ENCODE measurements at regions not wholly inside any gene's neighbourhood (a gene's known extent, or its start where the extent isn't known, plus 50 kb on each side); places are given as distances from the start of the nearest gene placed in this dataset.
"Not testable (repeated sequence)": the region's sequence is repeated elsewhere in the genome, so short reads cannot be mapped to it uniquely, and the experiment has no call there.

DNA sequence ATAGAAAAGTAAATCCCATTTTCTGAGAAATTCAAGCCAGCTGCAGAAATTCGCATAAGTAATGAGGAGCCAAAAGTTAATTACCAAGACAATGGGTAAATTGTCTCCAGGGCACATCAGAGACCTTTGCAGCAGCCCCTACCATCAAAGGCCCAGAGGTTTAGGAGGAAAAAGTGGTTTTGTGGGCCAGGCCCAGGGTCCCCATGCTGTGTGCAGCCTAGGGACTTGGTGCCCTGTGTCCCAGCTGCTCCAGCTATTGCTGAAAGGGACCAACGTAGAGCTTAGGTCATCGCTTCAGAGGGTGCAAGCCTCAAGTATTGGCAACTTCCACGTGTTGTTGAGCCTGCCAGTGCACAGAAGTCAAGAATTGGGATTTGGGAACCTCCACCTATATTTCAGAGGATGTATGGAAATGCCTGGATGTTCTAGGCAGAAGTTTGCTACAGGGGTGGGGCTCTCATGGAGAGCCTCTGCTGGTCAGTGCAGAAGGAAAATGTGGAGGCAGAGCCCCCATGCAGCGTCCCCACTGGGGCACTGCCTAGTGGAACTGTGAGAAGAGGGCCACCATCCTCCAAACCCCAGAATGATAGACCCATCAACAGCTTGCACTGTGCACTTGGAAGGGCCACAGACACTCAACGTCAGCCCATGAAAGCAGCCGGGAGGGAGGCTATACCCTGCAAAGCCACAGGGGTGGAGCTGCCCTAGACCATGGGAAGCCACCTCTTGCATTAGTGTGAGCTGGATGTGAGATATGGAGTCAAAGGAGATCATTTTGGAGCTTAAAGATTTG lies 731.3 kb upstream of the GRAMD2B start:
- H3K4me3 ChIP-seq (ENCODE audit: low read depth in 2 of 2, low read length in 2 of 2); POLR2A ChIA-PET; in situ Hi-C loops (cut with HindIII; ENCODE audit: low pct_unique_long_range_greater_than_20kb, low sequenced_read_pairs); CTCF ChIA-PET; H3K36me3 ChIP-seq (ENCODE audit: control insufficient read depth, insufficient read depth, low read length); DNase-seq (ENCODE audit: low read depth, low spot score); ATAC-seq; H3K27me3 ChIP-seq (ENCODE audit: control insufficient read depth, insufficient read depth, low read length); BruUV-seq (replicated peaks): not testable (repeated sequence)
- H3K9me3 ChIP-seq (ENCODE audit: control insufficient read depth, insufficient read depth, low read depth, low read length): peaks cover 12% of the 10 kb centered on the region; the same call in 1 of the 2 replicates
- peak overlapping the region; percentile 54; the same call in 1 of the 2 replicates for H3K27ac ChIP-seq (ENCODE audit: low read length)
- intact Hi-C loops (cut with micrococcal nuclease; ENCODE audit: unreplicated experiment): loop anchor here (10.0 kb wide), 2 partner anchors 143 to 277 kb away; no protein-coding TSS in a partner anchor
- peaks cover 12% of the 10 kb centered on the region for H3K4me1 ChIP-seq (ENCODE audit: control insufficient read depth, insufficient read depth, low read length)

DNA sequence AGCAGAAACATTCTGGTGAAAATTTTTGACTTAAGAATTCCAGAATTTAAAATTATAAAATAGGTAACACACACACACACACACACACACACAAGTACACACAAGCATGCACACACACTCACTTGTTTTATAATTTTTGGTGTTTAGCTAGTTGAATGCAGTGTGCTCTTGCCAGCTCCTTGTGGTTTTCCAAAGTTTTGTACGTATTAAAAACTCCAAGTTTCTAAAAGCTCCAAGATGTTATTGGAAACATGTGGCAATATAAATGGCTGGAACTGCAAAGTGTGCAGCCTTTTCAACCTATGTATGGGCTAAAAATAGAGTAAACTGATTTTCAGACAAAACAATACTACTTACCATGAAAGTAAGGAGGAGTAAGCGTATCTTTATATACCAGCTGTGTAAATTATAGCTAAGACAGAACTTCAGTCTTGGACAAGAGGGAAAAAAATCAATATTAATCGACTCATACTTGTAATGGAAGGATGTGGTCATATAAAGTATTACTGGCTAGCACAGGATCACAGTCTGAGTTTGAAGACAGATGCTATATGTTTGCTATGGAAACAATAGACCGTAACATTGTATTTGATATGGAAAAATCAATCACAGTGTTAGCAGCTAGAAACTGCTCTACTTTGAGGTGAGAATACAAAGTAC lies 727.1 kb upstream of the GRAMD2B start:
- no peaks in the 10 kb centered on the region for H3K27me3 ChIP-seq (ENCODE audit: control insufficient read depth, insufficient read depth, low read length)
- DNase-seq (ENCODE audit: low read depth, low spot score) (no peak), ATAC-seq (peak; percentile 71)
- no TSS peak for BruUV-seq (replicated peaks)
- peaks cover 33% of the 10 kb centered on the region for H3K4me1 ChIP-seq (ENCODE audit: control insufficient read depth, insufficient read depth, low read length)
- no peaks in the 10 kb centered on the region; the same call in 1 of the 2 replicates for H3K9me3 ChIP-seq (ENCODE audit: control insufficient read depth, insufficient read depth, low read depth, low read length)
- POLR2A ChIA-PET: interaction anchor here (0.6 kb wide), 2 partner anchors 285 to 968 kb away, joined by 3 to 14 read pairs; no protein-coding TSS in a partner anchor
- peak overlapping the region; percentile 93 for H3K27ac ChIP-seq (ENCODE audit: low read length)
- in situ Hi-C loops (cut with HindIII; ENCODE audit: low pct_unique_long_range_greater_than_20kb, low sequenced_read_pairs): no loop called here
- intact Hi-C loops (cut with micrococcal nuclease; ENCODE audit: unreplicated experiment): loop anchor here (2.0 to 10.0 kb wide), 3 partner anchors 139 to 281 kb away; no protein-coding TSS in a partner anchor
- TF ChIP-seq POLR2AphosphoS5 (IDR thresholded peaks at IDR 0.05; ENCODE audit: low read depth, low read length) (no peak), TCF7L2 (IDR thresholded peaks at IDR 0.05; ENCODE audit: low read depth, low read length) (peak; percentile 88)
- TF ChIP-seq, protein P1, sequence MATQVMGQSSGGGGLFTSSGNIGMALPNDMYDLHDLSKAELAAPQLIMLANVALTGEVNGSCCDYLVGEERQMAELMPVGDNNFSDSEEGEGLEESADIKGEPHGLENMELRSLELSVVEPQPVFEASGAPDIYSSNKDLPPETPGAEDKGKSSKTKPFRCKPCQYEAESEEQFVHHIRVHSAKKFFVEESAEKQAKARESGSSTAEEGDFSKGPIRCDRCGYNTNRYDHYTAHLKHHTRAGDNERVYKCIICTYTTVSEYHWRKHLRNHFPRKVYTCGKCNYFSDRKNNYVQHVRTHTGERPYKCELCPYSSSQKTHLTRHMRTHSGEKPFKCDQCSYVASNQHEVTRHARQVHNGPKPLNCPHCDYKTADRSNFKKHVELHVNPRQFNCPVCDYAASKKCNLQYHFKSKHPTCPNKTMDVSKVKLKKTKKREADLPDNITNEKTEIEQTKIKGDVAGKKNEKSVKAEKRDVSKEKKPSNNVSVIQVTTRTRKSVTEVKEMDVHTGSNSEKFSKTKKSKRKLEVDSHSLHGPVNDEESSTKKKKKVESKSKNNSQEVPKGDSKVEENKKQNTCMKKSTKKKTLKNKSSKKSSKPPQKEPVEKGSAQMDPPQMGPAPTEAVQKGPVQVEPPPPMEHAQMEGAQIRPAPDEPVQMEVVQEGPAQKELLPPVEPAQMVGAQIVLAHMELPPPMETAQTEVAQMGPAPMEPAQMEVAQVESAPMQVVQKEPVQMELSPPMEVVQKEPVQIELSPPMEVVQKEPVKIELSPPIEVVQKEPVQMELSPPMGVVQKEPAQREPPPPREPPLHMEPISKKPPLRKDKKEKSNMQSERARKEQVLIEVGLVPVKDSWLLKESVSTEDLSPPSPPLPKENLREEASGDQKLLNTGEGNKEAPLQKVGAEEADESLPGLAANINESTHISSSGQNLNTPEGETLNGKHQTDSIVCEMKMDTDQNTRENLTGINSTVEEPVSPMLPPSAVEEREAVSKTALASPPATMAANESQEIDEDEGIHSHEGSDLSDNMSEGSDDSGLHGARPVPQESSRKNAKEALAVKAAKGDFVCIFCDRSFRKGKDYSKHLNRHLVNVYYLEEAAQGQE (IDR thresholded peaks at IDR 0.05; ENCODE audit: insufficient read depth in 1 of 2, low read depth in 2 of 2, low read length in 1 of 2): no peak
- CTCF ChIA-PET: no interaction called here
- no peak overlapping the region for H3K4me3 ChIP-seq (ENCODE audit: low read depth in 2 of 2, low read length in 2 of 2)
- no peaks in the 10 kb centered on the region for H3K36me3 ChIP-seq (ENCODE audit: control insufficient read depth, insufficient read depth, low read length)

DNA sequence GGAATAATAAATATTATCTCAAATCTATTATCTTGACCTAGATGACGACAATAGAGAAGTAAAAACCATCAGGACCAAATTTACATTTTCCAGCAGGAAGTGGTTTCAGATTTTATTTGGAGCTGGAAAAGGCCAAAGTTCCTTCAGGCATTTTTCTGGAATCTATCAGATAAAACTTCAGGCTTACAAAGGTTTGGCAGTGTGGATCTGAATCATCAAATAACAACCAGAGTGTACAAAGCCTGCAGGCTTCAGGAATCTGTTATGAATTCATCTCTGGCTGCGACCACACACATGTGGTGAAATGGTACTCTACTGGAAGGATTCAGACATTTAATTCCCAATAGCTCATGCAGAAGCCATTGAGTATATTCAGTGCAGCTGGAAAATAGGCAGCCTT lies 726.4 kb upstream of the GRAMD2B start:
- peaks cover 39% of the 10 kb centered on the region for H3K4me1 ChIP-seq (ENCODE audit: control insufficient read depth, insufficient read depth, low read length)
- in situ Hi-C loops (cut with HindIII; ENCODE audit: low pct_unique_long_range_greater_than_20kb, low sequenced_read_pairs) (no loop called here), intact Hi-C loops (cut with micrococcal nuclease; ENCODE audit: unreplicated experiment) (loop anchor here (2.0 to 10.0 kb wide), 3 partner anchors 138 to 282 kb away; no protein-coding TSS in a partner anchor)
- ATAC-seq (peak; percentile 87), DNase-seq (ENCODE audit: low read depth, low spot score) (no peak)
- peak overlapping the region; percentile 93 for H3K27ac ChIP-seq (ENCODE audit: low read length)
- H3K9me3 ChIP-seq (ENCODE audit: control insufficient read depth, insufficient read depth, low read depth, low read length): no peaks in the 10 kb centered on the region; the same call in 1 of the 2 replicates
- no peaks in the 10 kb centered on the region for H3K27me3 ChIP-seq (ENCODE audit: control insufficient read depth, insufficient read depth, low read length)
- no peaks in the 10 kb centered on the region for H3K36me3 ChIP-seq (ENCODE audit: control insufficient read depth, insufficient read depth, low read length)
- POLR2A ChIA-PET: interaction anchor here (0.6 kb wide), 2 partner anchors 198 to 969 kb away, joined by 3 to 14 read pairs; no protein-coding TSS in a partner anchor
- BruUV-seq (replicated peaks): no TSS peak
- TF ChIP-seq TCF7L2 (IDR thresholded peaks at IDR 0.05; ENCODE audit: low read depth, low read length): peak; percentile 62; the same call in 1 of the 2 replicates
- peak; percentile 65; the same call in 1 of the 2 replicates for TF ChIP-seq POLR2AphosphoS5 (IDR thresholded peaks at IDR 0.05; ENCODE audit: low read depth, low read length)
- TF ChIP-seq SIN3A (IDR thresholded peaks at IDR 0.05; ENCODE audit: borderline replicate concordance, insufficient read depth, low read depth, low read length): no peak
- CTCF ChIA-PET: interaction anchor here (0.6 kb wide), 1 partner anchor 33 kb away, joined by 3 read pairs; no protein-coding TSS in a partner anchor
- H3K4me3 ChIP-seq (ENCODE audit: low read depth in 2 of 2, low read length in 2 of 2): no peak overlapping the region
